GM13976 (cell line): ENCODE measurements at regions not wholly inside any gene's neighbourhood (a gene's known extent, or its start where the extent isn't known, plus 50 kb on each side); places are given as distances from the start of the nearest gene placed in this dataset.

Experiments
- DNase-seq: peaks from one replicate; pipeline ENCODE4 v3.0.0; 2012; ENCODE audit warnings: low spot score
- CTCF ChIP-seq: IDR thresholded peaks from 2 replicates; pipeline ENCODE4 v1.5.1; 2012; ENCODE audit warnings: borderline replicate concordance, mild to moderate bottlenecking; ENCODE audit not compliant: insufficient read depth; ENCODE audit errors: extremely low read depth, missing control alignments, control extremely low read depth
- in situ Hi-C: fragments of 300-500 bp; cut with MboI; formaldehyde crosslinking; loops from one replicate; pipeline ENCODE4 v1.12.0; 2022; ENCODE audit warnings: low sequenced_read_pairs, mixed read lengths, inconsistent platforms; ENCODE audit not compliant: unreplicated experiment

GRCh38 chrY:19122450-19122849 is 348.9 kb upstream of the HSFY2 start:
- in situ Hi-C loops: no loop called here
- no peak for DNase-seq
- TF ChIP-seq CTCF: no peak

GRCh38 chrY:19098349-19098748 is 324.8 kb upstream of the HSFY2 start:
- no peak for TF ChIP-seq CTCF
- DNase-seq: no peak
- in situ Hi-C loops: no loop called here

GRCh38 chrY:19095460-19095859 is 321.9 kb upstream of the HSFY2 start:
- in situ Hi-C loops: no loop called here
- no peak for DNase-seq
- TF ChIP-seq CTCF: no peak

GRCh38 chrY:19083006-19083405 is 309.5 kb upstream of the HSFY2 start:
- in situ Hi-C loops: no loop called here
- no peak for DNase-seq
- no peak for TF ChIP-seq CTCF

- in situ Hi-C loops: no loop called here
- no peak for TF ChIP-seq CTCF
- DNase-seq: no peak
Measured at GRCh38 chrY:19077698-19078113, 304.2 kb upstream of the HSFY2 start.

GRCh38 chrY:19076846-19077697 is 303.5 kb upstream of the HSFY2 start:
- in situ Hi-C loops: no loop called here
- peak; percentile 10 for DNase-seq
- no peak for TF ChIP-seq CTCF
